ENCODE measurements at regions not wholly inside any gene's neighbourhood (a gene's known extent, or its start where the extent isn't known, plus 50 kb on each side); places are given as distances from the start of the nearest gene placed in this dataset.

- no peaks in the 10 kb centered on the region for H3K4me1 ChIP-seq
- no peak overlapping the region for H3K4me3 ChIP-seq
- intact Hi-C loops (cut with DNase I), result no loop called here
- ATAC-seq (no peak), DNase-seq (no peak)
- peaks cover 0 to 8% (median 0%) of the 10 kb centered on the region in 12 donors for H3K9me3 ChIP-seq
- no peaks in the 10 kb centered on the region for H3K27me3 ChIP-seq
- no peak overlapping the region for H3K27ac ChIP-seq
- WGBS, 4 donors, result 50 to 72% (median 67%) methylated on average over 4 of the region's 4 CpGs
- no peaks in the 10 kb centered on the region for H3K36me3 ChIP-seq
- TF ChIP-seq POLR2A (IDR thresholded peaks at IDR 0.05), result no peak
- no peak for TF ChIP-seq CTCF (IDR thresholded peaks at IDR 0.05)
Measured at GRCh38 chr14:85150166-85150565, 379.8 kb upstream of the FLRT2 start.

GRCh38 chr14:85154714-85155113 lies 375.2 kb upstream of the FLRT2 start:
- Histone ChIP-seq H3K27me3 (no peaks in the 10 kb centered on the region), H3K27ac (no peak overlapping the region), H3K36me3 (no peaks in the 10 kb centered on the region), H3K9me3 (no peaks in the 10 kb centered on the region), H3K4me3 (no peak overlapping the region), H3K4me1 (no peaks in the 10 kb centered on the region)
- WGBS, 4 donors, result 60 to 91% (median 79%) methylated on average over 3 of the region's 3 CpGs
- no peak for DNase-seq
- TF ChIP-seq CTCF (IDR thresholded peaks at IDR 0.05), result no peak
- no peak for TF ChIP-seq POLR2A (IDR thresholded peaks at IDR 0.05)
- intact Hi-C loops (cut with DNase I), result no loop called here
- no peak for ATAC-seq

- H3K4me3 ChIP-seq, result no peak overlapping the region
- TF ChIP-seq POLR2A (IDR thresholded peaks at IDR 0.05) (no peak), CTCF (IDR thresholded peaks at IDR 0.05) (no peak)
- DNase-seq (no peak), ATAC-seq (no peak)
- no peaks in the 10 kb centered on the region for H3K36me3 ChIP-seq
- H3K27ac ChIP-seq, result no peak overlapping the region
- intact Hi-C loops (cut with DNase I), result no loop called here
- H3K4me1 ChIP-seq, result no peaks in the 10 kb centered on the region
- no peaks in the 10 kb centered on the region for H3K27me3 ChIP-seq
- H3K9me3 ChIP-seq, result no peaks in the 10 kb centered on the region
Measured at GRCh38 chr14:85156319-85156718, 373.6 kb upstream of the FLRT2 start.

GRCh38 chr14:85159726-85160125 lies 370.2 kb upstream of the FLRT2 start:
- H3K4me3 ChIP-seq, result no peak overlapping the region
- no peaks in the 10 kb centered on the region for H3K4me1 ChIP-seq
- no peak for ATAC-seq
- no peaks in the 10 kb centered on the region for H3K36me3 ChIP-seq
- TF ChIP-seq CTCF (IDR thresholded peaks at IDR 0.05) (no peak), POLR2A (IDR thresholded peaks at IDR 0.05) (no peak)
- intact Hi-C loops (cut with DNase I), result no loop called here
- H3K27ac ChIP-seq, result no peak overlapping the region
- peaks cover 0 to 20% (median 2%) of the 10 kb centered on the region in 12 donors for H3K9me3 ChIP-seq
- no peak for DNase-seq
- no peaks in the 10 kb centered on the region for H3K27me3 ChIP-seq
